Activated CD8-positive, alpha-beta memory T cell treated with anti-CD3 and anti-CD28 coated beads, Interleukin-2, amount 50 U/mL, for 24 hours (primary cell): ENCODE measurements at regions not wholly inside any gene's neighbourhood (a gene's known extent, or its start where the extent isn't known, plus 50 kb on each side); places are given as distances from the start of the nearest gene placed in this dataset.

Experiments used
- DNase-seq: peaks from one replicate; pipeline ENCODE4 v3.0.0-alpha.2; 2020; ENCODE audit errors: extremely low read depth

GRCh38 chr16:65964752-65965151 is 401.7 kb upstream of the CDH5 start:
- DNase-seq: no peak

GRCh38 chr16:65961476-65962143 is 404.9 kb upstream of the CDH5 start:
- DNase-seq: no peak

- DNase-seq: no peak
Measured at GRCh38 chr16:65959983-65960382, 406.5 kb upstream of the CDH5 start.

DNA sequence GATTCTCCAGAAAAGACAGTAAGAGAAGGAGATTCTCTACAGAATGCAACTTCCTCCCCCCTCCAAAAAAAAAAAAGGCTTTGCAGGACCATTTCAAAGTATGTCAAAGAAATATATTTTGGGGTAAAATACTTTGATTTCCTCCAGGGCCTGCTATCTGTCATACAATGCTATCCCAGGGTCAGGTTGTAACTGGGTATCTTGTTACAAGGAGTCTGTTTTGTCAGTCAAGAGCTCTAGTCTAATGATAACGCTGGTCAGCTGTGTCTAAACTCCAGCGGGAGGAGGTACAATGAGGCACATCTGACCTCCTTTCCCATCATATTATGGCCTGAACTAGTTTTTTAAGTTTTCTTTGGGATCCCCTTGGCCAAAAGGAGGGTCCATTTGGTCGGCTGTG is 408.4 kb upstream of the CDH5 start:
- DNase-seq: no peak

GRCh38 chr16:65956100-65956499 is 410.4 kb upstream of the CDH5 start:
- no peak for DNase-seq

DNA sequence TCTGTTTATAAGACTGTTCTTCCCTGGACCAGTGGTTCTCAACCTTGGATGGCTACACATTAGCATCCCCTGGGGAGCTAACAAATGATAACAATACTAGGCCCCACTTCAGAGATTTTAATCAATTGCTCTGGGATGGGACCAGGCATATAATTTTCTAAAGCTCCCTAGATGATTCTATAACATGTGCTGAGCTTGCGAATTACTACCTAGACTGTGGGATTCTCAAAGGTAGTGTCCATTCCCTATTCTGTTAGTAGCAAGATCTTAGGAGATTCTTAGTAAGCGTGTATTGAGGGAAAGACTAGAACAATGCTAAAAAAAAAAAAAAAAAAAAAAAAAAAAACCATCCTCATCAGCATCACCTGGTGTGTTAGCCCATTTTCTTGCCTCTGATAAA is 412.0 kb upstream of the CDH5 start:
- no peak for DNase-seq

GRCh38 chr16:65950211-65950610 is 416.3 kb upstream of the CDH5 start:
- no peak for DNase-seq

- no peak for DNase-seq
Measured at GRCh38 chr16:65948361-65948760, 418.1 kb upstream of the CDH5 start.

GRCh38 chr16:65947951-65948350 is 418.5 kb upstream of the CDH5 start:
- DNase-seq: no peak

DNA sequence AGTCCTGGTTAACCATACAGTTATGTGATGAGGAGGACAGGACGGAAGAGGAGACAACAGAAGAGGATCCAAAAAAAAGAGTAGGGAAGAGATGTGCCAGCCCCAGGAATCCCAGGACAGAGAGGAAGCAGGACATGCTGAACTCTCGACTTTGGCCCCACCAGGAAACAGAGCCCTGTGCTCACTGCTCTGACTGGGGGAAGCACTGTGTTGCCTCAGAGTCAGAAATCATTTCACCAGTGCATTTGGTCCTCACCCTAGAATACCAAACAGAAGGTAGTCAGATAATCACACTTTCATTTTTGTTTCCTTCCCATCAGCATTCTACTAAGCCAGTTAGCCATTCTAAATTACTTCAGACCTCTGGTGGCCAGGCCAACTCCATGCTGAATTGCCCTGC is 421.0 kb upstream of the CDH5 start:
- no peak for DNase-seq

DNA sequence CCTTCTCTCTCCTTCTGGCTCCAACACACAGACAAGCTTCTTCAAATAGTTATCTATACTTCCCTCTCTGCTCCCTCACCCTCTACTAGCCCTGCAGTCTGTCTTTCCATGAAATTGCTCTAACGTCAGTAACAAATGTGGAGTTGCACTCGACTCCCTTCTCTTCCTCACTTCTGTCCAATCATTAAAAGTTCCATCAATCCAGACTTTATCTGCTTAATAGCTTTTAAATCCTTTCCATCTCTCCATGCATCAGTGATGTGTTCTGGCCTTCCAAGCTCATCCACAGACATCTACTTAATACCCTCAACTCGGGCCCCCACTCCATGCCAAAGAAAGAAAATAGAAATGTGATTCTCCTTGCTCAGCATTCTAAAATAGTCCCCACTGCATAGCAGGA is 422.1 kb upstream of the CDH5 start:
- no peak for DNase-seq

GRCh38 chr16:65940711-65941110 is 425.8 kb upstream of the CDH5 start:
- DNase-seq: no peak

DNA sequence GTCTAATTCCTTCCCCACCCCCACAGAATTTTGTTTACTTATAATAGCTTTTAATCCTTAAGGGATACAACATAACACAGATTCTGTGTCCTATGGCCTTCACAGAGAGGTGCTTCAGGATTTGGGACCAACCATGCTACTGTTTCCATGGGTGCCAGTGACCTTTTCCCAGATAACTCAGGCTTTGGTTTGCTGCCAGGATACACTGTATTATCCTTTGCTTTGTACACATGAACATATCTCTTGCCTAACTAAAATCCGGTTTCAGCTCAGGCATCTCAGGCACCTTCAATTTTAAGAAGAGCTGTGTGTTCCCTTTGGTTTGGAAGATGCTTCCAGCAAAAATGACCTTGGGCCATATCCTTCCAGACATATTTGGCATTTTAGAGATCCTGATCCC is 428.4 kb upstream of the CDH5 start:
- no peak for DNase-seq

- no peak for DNase-seq
Measured at GRCh38 chr16:65937455-65937854, 429.0 kb upstream of the CDH5 start.

- DNase-seq: no peak
Measured at GRCh38 chr16:65936096-65936495, 430.4 kb upstream of the CDH5 start.

DNA sequence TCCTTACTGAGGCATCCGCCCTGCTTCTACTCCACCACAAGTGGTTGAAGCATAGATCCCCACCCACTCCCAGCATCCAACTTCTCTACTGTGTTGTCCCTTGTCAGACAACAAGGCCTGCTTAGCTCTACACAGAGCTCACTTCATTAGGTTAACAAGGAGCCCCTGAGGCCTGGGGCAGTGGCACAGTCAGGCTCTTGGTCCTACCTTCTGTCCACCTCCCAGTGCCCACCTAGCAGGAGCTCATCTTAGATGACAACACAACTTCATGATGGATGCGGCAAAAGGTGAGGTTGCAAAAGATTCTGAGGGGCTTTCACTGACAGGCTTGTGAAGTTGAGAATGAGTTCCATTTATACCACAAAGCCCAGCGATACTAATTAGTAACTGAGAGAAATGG is 432.0 kb upstream of the CDH5 start:
- DNase-seq: no peak

GRCh38 chr16:65933703-65934102 is 432.8 kb upstream of the CDH5 start:
- no peak for DNase-seq

DNA sequence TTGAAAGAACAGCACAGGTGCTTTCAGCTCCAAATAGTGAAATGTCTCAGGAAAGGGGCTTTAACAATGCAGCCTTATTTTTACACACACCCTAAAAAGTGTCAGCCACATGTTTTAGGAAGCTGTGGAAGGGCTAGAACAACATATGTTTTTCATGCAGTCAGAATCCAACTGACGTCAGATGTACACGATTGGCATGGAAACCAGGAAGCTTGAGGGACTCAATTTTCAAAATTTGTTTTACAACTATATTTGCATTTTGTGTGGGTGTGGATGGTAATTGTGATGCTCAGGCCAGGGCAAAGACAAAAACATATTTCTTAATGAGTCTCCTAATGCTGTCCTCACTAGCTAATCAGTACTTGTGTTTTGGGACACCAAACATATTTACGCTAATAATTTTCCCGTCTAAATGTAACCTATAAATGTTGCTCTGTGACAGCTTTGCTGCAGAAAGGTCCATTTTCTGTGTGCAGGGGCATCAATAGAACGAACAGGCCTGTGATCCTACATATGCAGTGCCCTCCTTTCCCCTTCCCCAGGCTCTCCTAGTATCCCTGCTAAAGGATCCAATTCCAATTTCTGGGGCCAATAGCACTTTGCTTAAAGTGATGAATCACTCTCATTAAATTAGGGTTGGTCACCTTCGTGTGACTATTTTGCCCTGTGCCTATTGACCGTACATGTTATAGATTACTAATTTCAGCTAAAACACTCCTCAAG is 434.0 kb upstream of the CDH5 start:
- DNase-seq: no peak

DNA sequence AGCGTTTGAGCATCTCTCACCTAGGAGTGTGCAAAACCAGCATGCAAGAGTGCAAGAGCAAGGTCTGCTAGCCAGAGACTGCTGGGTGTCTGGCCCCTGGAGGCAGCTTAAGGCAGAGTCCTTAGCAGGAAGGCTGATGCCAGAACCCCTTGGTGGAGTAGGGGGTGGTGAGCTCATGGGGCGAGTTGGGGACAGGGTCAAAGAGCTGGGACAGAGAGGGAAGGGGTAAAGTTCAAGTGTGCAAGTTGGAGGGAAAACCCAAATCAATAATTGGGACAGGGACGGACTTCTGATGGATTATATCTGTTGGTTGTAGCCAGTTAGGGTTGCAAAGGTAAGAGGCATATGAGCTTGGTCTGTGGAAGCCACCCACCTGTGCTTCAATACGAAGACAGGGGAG is 443.6 kb upstream of the CDH5 start:
- no peak for DNase-seq

- DNase-seq: no peak
Measured at GRCh38 chr16:65919986-65920376, 446.5 kb upstream of the CDH5 start.

GRCh38 chr16:65919145-65919985 is 447.1 kb upstream of the CDH5 start:
- DNase-seq: no peak

DNA sequence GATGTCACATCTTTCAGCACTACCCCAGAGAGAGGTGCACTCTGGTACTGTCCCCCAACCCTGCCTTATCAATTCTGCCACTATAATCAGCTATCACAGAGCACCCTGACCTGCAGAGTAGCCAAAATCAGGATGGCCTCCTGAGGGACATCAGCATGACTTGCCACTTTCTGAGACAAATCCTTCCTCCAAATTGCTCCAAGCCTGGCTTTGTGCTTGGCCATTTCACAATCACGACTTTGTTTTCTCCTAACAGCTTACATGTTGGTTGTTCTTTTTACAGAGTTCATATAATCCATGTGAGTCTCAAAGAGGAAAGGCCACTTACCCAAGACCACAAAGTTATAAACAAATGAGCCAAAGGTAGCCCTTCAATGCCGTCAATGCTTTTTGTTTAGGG is 449.0 kb upstream of the CDH5 start:
- no peak for DNase-seq

DNA sequence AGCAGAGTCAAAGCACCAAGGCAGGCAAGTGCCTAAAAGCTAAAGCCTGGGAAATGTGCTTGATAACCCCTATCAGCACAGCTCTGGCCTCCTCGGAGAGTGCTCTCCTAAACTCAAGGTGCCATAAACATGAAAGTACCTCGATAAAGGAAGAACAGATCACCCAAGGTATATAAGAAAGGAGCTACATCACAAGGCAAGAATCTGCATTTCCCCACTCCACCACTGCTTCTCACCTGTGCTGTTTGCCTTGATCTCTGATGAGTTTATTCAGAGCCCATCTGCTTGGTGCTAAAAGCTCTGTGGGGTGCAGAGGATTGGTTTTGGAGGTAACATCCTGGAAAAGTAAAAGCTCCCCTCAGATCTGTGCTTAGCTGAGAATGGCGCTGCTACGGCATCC is 449.5 kb upstream of the CDH5 start:
- DNase-seq: no peak
